Coronary artery (tissue), 2 donors: ENCODE measurements at regions not wholly inside any gene's neighbourhood (a gene's known extent, or its start where the extent isn't known, plus 50 kb on each side); places are given as distances from the start of the nearest gene placed in this dataset.

Source experiments
- DNase-seq: peaks from one replicate; pipeline ENCODE4 v3.0.0-alpha.2; 2017; ENCODE audit warnings: low spot score
- H3K27ac ChIP-seq, 2 donors: fragments of 200-600 bp; sonication (generic); one replicate each; pipeline ENCODE4 v1.5.1; 2016 to 2019
- H3K4me3 ChIP-seq: fragments of 200-600 bp; sonication (generic); 2 replicates; pipeline ENCODE4 v1.5.1; 2016; ENCODE audit warnings: mild to moderate bottlenecking, moderate library complexity
- CTCF ChIP-seq: fragments of 200-600 bp; sonication (generic); IDR thresholded peaks from one replicate; pipeline ENCODE4 v1.5.1; 2019; ENCODE audit warnings: antibody characterized with exemption

- DNase-seq, result no peak
- Histone ChIP-seq H3K27ac (no peak overlapping the region), H3K4me3 (no peak overlapping the region)
- TF ChIP-seq CTCF, result no peak
These were observed 355.2 kb downstream of the KCNRG start for GRCh38 chr13:50370303-50370950.

- H3K27ac ChIP-seq, result no peak overlapping the region
- DNase-seq, result no peak
- no peak overlapping the region for H3K4me3 ChIP-seq
- TF ChIP-seq CTCF, result no peak
These were observed 359.3 kb downstream of the KCNRG start for GRCh38 chr13:50374517-50374916.

- H3K4me3 ChIP-seq, result no peak overlapping the region
- H3K27ac ChIP-seq, result no peak overlapping the region
- DNase-seq, result no peak
- no peak for TF ChIP-seq CTCF
These were observed 360.5 kb downstream of the KCNRG start for GRCh38 chr13:50375792-50376191.

GRCh38 chr13:50376895-50377575, 361.8 kb downstream of the KCNRG start:
- H3K27ac ChIP-seq, result no peak overlapping the region
- no peak overlapping the region for H3K4me3 ChIP-seq
- no peak for TF ChIP-seq CTCF
- DNase-seq, result no peak

GRCh38 chr13:50377726-50378270, 362.6 kb downstream of the KCNRG start:
- no peak for TF ChIP-seq CTCF
- Histone ChIP-seq H3K4me3 (no peak overlapping the region), H3K27ac (no peak overlapping the region)

GRCh38 chr13:50378509-50379044, 363.3 kb downstream of the KCNRG start:
- no peak for TF ChIP-seq CTCF
- H3K27ac ChIP-seq, result no peak overlapping the region
- DNase-seq, result no peak
- no peak overlapping the region for H3K4me3 ChIP-seq

More at GRCh38 chr13:50377726-50378270, 362.6 kb downstream of the KCNRG start:
- DNase-seq, result no peak

- TF ChIP-seq CTCF, result no peak
- DNase-seq, result no peak
- no peak overlapping the region for H3K4me3 ChIP-seq
- no peak overlapping the region for H3K27ac ChIP-seq
These were observed 364.3 kb downstream of the KCNRG start for GRCh38 chr13:50379584-50379983.
